HT-29 (cell line): ENCODE measurements at regions not wholly inside any gene's neighbourhood (a gene's known extent, or its start where the extent isn't known, plus 50 kb on each side); places are given as distances from the start of the nearest gene placed in this dataset.
"Not testable (repeated sequence)": the region's sequence is repeated elsewhere in the genome, so short reads cannot be mapped to it uniquely, and the experiment has no call there.

Experiments used
- DNase-seq: peaks from one replicate; pipeline ENCODE4 v3.0.0-alpha.2; 2015; ENCODE audit warnings: low spot score

DNA sequence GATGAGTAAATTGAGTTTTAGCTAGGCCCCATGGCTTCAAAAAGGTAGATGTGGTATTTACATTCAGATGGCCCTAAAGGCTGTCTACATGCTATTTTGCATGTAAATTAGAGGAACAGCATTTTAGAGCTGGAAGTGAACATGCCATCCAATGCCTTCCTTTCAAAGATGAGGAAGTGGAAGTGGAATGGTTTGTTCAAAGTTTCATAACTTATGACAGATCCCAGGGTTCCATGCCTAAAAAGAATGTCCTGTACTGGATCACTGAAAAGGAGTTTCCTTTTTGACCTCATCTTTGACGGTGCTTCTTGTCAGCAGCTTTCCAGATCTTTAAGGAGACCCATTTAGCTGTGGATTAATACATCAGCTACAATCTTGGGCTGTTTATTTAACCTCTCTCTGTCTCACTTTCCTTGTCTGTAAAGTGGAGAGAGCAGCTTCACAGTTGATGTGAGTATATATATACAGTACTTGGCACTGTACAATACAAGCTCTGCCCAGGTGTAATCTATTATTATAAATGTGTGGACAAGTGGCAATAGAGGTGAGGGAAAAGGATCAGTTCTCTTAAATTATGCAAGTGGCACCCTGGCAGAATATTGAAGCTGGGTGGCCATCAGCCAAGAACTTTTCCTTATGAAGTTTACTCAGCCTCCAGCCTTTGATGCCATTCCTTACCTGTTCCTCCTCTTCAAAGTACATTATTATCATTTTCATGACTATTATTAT lies 68.7 kb upstream of the GOLGA8B start:
- no peak for DNase-seq

DNA sequence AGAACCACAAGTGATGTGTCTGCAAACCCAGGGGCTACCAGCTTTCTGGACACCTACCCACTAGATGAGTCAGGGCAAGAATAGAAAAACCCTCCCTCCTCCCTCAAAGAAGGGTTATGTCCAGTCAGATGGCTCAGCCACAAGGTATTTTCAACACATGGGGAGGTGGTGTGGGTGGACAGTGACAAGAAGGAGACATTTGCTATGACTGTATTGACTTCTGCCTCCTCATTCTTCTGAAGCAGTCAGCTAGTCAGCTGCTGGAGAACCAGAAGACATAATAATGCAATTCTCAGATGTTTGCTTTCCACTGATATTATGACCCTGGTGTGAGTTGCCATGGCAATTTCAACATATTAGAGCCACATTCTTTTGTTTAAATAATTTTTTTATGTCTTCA lies 66.7 kb upstream of the GOLGA8B start:
- no peak for DNase-seq

DNA sequence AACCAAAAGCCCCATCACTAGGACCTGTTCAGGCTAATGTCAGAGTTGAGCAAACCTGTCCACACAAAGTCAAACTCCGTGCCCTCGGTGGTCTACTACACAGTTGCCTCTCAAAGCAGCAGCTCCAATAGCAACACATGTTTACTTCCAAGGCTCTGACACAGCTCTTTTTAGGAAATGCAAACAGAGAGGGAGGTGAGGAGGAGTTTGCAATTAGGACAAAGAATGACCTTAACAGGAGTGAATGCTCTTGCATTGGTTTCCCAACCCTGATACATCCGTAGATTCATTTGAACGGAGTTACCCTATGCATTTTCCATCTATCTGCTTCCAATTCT lies 64.8 kb upstream of the GOLGA8B start:
- DNase-seq = no peak

DNA sequence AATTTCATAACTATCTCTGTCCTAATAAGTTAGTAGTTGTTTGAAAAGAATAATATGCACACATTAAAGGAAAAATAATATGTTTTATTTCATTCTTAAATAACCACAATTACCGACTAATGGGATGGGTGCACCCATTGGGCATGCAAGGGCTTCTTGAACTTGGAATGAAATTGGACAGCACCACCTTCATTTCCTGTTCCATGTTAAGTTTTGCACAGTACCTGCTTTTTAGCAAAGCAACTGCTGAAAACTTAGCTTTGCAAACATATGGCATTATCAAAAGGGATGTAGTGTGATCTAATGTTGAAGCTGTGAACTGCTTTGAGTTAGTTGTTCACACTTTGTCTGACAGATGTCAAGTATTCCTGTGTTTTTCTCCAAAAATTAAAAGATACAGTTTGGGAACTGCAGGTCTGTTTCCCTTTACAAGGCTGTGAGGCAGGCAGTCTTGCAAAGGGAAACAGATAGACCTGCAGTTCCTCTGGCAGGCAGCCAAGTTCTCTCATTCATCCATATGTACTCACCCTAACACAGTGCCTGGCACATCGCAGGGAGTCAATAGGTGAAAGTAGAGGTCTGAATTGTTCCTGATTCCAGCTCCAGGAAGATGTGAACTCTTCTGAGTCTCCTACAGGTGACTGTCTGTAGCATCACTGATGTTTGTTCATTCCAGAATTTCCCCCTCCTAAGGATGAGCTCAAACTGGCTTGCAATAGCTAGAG lies 64.3 kb upstream of the GOLGA8B start:
- DNase-seq = peak; percentile 23

DNA sequence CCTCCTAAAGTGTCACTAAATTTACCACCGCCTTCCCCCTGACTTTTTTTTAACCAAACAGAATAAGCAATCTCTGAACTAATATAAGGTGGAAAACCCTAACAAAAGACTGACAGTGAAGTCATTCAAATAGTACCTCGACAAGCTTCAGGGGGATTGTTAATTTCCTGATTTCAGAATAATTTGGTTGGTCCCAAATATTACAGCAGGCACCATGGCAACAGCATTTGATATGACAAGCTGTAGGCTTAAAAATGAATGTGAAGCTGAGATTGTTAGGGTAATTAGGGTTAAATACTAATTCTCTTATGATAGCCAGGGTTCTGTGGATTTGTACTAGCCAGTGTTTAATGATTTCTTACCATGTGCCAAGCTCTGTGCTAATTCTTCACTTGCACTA lies 63.5 kb upstream of the GOLGA8B start:
- no peak for DNase-seq

DNA sequence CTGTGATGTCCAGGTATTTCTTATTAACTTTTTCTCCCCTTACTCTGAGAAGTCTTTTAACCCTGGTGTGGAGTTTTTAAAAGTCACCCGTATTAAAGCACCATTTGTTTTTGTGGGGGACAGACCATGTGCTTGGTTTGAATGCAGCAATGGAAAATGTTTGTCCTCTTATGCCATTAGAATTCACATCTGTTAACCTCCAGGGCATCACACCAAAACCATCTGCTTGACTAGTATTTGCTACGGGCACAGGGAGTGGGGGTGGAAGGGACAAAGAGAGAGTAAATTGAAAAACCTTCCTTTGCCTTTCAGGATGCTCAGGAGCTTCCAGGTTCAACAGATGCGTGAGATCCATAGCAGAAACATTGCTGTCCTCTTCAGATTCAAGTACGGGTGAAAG lies 61.4 kb upstream of the GOLGA8B start:
- no peak for DNase-seq

DNA sequence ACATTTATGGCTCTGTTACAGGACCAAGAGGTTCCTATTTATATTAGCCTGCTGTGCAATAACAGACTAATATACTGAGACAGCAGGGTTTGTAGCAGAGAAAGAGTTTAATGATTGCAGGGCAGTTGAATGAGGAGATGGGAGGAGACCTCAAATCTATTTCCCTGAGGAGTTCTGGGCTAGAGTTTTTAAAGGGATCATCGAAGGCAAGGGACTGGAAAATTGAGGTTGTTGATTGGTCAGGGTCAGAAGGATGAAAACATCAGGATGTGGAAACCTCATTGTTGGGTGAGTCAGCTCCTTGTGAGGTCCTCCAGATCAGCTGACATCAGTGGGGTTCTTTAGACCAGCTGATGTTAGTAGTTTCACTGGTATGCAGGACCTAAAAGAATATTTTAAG lies 60.6 kb upstream of the GOLGA8B start:
- DNase-seq = no peak

DNA sequence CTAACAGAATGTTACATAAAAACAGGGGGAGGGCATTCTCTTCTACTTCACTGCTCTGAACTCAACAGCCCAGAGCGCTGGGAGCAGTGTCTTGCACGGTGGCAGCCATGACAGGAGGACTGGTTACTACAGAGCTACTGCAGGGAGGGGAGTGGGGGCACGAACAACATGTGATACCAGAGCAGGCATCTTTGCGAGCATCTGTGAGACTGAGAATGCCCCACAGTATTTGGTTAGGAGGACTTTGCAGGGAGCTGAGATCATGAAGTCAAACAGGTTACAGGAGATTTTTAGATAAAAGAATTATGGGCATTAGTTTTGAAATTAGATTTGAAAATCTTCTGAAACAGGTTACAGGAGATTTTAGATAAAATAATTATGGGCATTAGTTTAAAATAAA lies 58.8 kb upstream of the GOLGA8B start:
- DNase-seq = no peak

DNA sequence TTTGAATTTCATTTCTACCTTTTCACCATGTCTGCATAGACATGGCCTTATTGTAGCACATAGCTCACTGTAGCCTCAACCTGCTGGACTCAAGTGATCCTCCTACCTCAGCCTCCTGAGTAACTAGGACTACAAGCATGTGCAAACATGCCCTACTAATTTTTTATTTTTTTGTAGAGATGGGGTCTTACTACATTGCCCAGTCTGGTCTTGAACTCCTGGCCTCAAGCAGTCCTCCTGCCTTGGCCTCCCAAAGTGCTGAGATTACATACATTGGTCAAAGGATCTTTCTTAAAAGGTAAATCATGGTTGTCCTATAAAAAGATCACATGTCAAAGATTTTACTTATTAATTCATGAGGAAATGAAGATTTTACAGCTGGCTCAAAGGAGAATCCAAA lies 57.2 kb upstream of the GOLGA8B start:
- no peak for DNase-seq

DNA sequence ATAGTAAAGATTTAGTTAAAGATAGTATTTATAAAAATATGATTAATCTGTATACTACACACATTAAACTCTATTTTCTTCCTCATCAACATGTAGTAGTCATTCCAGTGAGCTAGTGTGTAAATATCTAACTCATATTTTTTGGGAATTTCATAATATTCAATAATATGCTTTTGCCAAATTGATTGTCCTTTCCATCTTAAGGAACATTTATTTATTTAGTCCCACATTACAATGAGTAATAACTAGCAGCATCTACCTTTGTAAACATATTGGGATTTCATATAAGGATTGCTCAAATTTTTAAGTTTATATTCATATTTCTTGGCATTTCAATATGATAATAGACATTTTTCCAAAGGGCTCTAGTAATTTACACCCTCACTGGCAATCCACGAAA lies 53.9 kb upstream of the GOLGA8B start:
- DNase-seq = no peak

DNA sequence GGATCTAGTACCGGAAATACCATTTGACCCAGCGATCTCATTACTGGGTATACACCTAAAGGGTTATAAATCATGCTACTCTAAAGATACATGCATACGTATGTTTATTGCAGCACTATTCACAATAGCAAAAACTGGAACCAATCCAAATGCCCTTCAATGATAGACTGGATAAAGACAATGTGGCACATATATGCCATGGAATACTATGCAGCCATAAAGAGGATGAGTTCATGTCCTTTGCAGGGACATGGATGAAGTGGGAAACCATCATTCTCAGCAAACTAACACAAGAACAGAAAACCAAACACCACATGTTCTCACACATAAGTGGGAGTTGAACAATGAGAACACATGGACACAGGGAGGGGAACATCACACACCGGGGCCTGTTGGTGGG lies 50.2 kb upstream of the GOLGA8B start:
- DNase-seq = not testable (repeated sequence)
